OCI-LY7 (cell line): ENCODE measurements at regions not wholly inside any gene's neighbourhood (a gene's known extent, or its start where the extent isn't known, plus 50 kb on each side); places are given as distances from the start of the nearest gene placed in this dataset.

Experiments used
- CTCF ChIP-seq: fragments of 200-600 bp; sonication (generic); conservative IDR thresholded peaks from 2 replicates; pipeline ENCODE4 v1.5.1; 2014; ENCODE audit warnings: mild to moderate bottlenecking, antibody characterized with exemption, low read length, moderate library complexity, mixed read lengths
- EZH2phosphoT487 ChIP-seq: fragments of 200-600 bp; sonication (generic); IDR thresholded peaks from 2 replicates; pipeline ENCODE4 v1.6.1; 2018; ENCODE audit warnings: low read depth, borderline replicate concordance, mild to moderate bottlenecking, mixed run types, antibody characterized with exemption, low read length, moderate library complexity, mixed read lengths

- no peak for TF ChIP-seq EZH2phosphoT487
- no peak for TF ChIP-seq CTCF
Measured at GRCh38 chr10:62924344-62924748, 108.2 kb upstream of the EGR2 start.
